ENCODE measurements at regions not wholly inside any gene's neighbourhood (a gene's known extent, or its start where the extent isn't known, plus 50 kb on each side); places are given as distances from the start of the nearest gene placed in this dataset.

GRCh38 chr4:166274136-166274761 is 401.2 kb downstream of the TLL1 start:
- no peak for DNase-seq

GRCh38 chr4:166274775-166275174 is 401.7 kb downstream of the TLL1 start:
- DNase-seq: no peak

- DNase-seq: no peak
Observed at GRCh38 chr4:166277401-166277800, 404.4 kb downstream of the TLL1 start.

- DNase-seq: no peak
Observed at GRCh38 chr4:166277853-166278252, 404.8 kb downstream of the TLL1 start.

DNA sequence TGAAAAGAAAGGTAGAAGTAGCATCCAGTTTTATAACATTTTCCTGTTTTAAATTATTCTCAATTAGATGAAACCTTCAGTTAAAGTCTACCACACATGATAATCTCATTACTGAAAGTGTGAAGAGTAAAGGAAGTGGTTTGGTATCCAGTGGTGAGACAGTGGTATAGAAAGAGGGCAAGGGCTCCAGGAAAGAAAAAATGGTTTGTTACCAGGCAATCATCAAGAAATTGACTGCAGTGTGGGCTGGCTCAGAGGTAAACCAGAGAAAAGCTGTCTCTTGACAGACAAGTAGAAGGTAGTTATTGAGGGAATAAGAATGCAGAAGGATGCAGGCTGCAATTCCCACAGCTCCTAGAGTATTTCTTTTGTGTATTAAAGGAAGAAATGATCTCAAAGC is 406.2 kb downstream of the TLL1 start:
- no peak for DNase-seq

GRCh38 chr4:166280642-166281041 is 407.6 kb downstream of the TLL1 start:
- DNase-seq: no peak

DNA sequence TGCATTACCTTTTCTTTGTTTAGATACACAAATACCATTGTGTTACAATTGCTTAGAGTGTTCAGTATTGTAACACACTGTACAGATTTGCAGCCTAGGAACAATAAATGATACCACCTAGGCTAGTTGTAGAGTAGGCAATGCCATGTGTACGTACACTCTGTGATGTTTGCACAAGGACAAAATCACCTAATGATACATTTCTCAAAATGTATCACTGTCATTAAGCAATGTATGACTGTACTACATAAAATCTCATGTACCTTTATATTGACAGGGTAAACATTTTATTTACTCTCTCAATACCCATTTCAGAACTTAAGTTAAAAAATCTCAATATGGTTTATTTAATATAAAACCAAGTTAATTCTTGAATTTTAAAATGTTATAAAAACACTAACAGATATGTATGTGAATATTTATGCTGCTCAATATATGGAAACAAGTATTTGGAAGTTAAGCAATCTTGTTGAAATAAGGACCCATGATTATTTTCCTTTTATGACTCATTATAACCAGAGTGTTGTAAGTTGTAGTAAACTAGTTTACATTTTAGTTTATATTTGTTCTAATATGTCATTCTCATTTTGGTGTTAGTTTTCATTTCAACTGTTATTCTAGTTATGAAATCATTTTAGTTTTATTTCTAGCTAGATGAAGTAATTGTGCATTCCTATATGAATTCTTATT is 409.2 kb downstream of the TLL1 start:
- DNase-seq: no peak

DNA sequence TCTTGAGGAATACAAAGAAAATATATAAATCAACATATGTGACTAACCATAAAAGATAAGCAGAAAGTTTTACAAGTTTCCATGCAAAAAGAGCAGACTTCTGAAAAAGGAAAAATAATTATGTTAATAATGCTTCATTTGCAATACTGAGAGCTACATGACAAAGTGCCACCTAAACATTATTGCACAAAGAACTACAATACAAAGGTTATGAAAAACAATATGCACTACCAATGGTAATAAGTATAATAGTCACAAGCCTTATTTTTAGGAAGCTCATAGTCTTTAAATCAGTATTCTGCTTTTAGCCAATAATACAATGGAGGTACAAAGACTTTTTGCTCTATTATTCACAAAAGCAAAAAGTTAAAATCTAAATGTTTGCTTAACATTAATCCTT is 411.2 kb downstream of the TLL1 start:
- DNase-seq: no peak

GRCh38 chr4:166290426-166290825 is 417.4 kb downstream of the TLL1 start:
- no peak for DNase-seq

- no peak for DNase-seq
Observed at GRCh38 chr4:166293556-166293955, 420.5 kb downstream of the TLL1 start.

DNA sequence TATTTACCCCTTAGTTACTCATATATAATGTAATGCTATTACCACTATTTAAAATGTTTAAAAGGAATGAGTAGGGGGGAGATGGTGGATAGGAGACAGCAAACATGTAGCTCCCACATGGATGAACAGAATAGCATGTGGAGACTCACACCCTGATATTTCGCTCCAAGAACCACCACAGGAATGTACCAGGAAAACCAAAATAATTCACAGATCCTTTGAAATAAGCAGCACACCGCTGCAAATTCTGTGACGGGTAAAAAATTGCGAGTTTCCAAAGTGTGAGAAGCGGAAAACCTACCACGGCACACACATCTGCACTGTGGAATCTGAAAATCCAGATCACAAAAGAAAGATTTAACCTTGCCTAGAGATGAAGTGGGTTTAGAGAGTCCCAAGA is 428.2 kb downstream of the TLL1 start:
- no peak for DNase-seq

DNA sequence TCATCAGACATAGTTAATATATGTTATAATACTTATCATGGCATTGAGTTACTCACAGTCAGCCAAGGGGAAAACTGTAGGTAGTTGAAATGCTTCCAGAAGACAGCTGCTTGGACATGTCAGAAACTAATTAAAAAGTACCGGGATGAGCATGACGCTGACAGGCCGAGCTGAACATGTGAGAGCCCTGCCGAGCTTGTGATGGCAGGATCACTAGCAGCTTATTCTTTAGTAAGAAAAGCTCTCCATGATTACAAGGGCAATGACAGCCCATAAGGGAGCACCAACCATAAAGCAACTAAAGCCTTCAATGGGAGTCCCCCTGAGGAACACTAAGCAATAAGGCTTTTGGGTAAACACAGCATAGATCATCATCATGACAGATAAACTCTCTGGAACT is 435.6 kb downstream of the TLL1 start:
- DNase-seq: no peak

GRCh38 chr4:166309286-166309685 is 436.2 kb downstream of the TLL1 start:
- no peak for DNase-seq

DNA sequence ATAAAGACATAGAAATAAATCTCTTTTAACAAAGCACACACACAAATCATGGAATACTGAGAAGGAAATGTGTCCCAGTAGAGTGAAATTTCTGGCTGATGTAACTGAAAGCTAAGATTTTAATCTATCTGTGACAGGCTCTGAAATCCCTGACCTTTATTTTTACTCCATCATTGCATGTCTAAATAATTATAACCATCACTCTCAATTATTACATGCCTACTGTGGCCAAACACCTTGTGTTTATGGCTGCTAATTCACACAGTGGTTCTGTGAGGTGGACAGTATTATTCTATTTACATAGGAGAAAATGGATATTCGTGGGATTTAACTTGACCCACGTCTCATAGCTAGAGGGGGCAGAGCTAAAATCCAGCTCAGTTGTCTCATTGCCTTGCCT is 438.1 kb downstream of the TLL1 start:
- no peak for DNase-seq

DNA sequence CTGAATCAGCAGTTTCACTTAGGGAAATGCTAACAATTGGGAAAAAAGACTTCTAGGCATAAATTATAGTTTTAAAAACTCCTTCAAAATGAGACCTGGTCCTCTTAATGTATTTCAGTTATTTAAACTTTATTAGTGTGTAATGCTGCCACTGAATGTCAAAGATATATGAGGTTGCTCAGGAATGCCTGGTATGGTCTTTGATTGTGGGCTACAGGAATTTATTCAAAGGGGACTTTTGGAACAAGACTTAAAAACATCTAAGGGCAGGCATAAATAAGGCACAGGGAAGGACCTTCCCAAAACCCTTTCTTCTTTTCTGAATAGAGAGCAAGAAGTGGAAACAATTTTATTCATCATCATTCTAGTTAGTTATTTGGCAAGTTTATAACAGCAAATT is 439.1 kb downstream of the TLL1 start:
- DNase-seq: no peak

DNA sequence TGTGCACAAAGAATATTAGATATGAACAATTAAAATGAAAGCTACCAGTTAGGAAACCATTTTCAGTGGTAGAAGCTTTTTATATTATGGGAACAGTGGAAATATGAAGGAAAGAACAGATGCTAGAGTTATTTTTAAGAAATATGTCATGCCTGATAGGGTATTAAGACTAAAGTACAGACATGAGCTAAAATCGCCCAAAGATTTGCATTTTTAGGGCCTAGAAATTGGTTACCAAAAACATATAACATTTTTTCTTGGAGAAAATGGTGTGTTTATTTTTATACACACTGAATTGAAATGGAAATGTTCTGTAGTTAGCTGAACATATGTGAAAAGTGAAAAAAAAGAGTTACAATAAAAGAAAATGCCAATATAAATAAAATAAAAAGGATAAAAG is 441.9 kb downstream of the TLL1 start:
- no peak for DNase-seq

DNA sequence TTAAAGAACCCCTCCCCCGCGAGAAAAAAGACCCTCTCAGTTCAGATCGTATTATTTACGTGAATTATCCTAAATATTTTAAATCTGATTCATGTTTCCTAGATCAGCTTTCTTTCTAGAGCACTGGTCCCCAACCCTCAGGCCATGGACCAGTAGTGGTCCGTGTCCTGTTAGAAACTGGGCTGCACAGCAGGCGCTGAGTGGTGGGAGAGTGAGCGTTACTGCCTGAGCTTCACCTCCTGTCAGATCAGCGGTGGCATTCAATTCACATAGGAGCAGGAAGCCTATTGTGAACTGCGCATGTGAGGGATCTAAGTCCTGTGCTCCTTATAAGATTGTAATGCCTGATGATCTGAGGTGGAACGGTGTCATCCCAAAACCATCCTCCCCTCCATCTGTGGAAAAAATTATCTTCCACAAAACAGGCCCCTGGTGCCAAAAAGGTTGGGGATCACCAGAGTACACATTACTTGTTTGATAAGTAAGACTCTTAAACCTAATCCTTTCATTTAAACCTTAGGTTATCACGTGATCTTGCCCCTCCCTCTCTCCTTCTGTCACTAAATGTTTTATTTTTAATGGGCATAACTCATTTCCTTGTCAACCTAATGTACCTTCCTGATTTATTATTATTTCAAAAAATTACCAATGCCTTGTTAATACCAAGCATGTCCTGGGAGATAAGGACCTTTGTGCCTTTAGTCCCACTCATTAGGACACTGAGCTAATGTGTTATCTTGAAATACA is 442.9 kb downstream of the TLL1 start:
- DNase-seq: no peak

- no peak for DNase-seq
Observed at GRCh38 chr4:166318810-166319525, 445.9 kb downstream of the TLL1 start.

- no peak for DNase-seq
Observed at GRCh38 chr4:166323250-166323649, 450.2 kb downstream of the TLL1 start.

DNA sequence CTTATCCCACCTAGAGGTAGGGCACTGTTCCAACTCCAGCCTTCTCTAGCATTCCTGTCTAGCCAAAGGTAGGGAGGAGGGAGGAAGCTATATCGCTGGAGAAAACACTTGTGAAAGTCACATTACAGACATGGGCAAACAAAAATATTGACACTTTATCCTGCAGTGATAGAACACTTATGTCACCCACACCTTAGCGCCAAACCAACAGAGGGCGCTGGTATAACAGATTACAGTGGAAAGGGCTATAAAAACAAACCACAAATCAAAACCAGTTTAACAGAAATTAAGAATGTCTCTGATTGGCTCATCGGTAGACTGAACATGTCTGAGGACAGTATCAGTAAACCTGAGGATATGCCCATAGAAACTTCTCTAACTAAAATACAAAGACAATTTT is 451.3 kb downstream of the TLL1 start:
- DNase-seq: peak in 1 of 3 donors; percentile 3

DNA sequence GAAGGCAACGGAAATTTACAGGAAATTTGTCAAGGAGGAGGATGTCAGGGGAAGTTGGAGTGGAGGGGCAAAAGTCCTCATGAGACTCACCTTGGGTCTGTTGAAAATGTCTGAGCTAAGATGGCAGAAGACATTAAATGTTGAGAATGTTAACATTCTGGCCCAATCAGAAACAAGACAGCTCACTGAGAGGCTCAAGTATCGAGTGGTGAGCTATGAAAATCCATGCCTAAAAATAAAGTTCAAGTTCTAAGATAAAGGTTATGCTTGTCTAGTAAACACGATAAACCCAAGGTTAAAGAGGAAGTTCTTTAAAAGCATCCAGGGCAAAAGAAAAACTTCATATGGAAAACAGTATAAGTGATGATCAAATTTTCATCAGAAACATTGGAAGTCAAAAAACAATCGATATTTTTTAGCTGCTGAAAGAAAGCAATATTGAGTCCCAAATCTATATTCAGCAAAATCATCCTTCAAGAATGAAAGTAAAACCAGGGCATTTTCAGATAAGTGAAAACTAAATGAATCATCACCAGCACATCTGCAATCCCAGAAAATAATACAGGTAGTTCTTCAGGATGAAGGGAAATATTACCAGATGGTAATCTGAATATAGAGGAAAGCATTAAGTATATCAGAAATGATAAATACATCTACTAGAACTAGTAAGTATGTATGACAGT is 462.4 kb downstream of the TLL1 start:
- no peak for DNase-seq

GRCh38 chr4:166341992-166342391 is 469.0 kb downstream of the TLL1 start:
- no peak for DNase-seq

DNA sequence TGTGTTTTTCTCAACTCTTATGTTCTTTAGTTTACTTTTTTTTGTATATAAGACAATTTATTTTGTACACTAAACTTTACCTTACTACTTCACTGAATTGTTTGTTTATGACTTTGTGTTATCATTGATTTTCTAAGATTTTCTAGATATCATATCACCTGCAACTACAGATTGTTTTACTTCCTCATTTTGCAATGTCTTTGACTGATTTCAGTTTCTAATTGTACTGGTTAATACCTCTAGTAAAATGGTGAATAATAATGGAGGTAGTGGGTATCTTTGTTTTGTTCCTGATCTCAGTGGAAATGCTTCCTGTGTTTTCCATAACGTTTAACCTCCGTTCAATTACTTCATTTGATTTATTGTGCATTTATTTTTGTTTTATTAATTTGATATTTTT is 490.2 kb downstream of the TLL1 start:
- DNase-seq: no peak

All from suppressor macrophage treated with lipopolysaccharide for 1 hour (primary cell).